ENCODE measurements at regions not wholly inside any gene's neighbourhood (a gene's known extent, or its start where the extent isn't known, plus 50 kb on each side); places are given as distances from the start of the nearest gene placed in this dataset.

- 94% methylated on average over 1 of the region's 1 CpG for WGBS (ENCODE audit: low lambda C conversion rate)
- in situ Hi-C loops (cut with HindIII; ENCODE audit: extremely low pct_ligation_motif_present, low pct_unique_long_range_greater_than_20kb), result no loop called here
- no peak for DNase-seq (ENCODE audit: low spot score)
- Histone ChIP-seq H3K9me3 (ENCODE audit: low read length) (peaks cover 82% of the 10 kb centered on the region), H3K36me3 (replicated peaks in 1 of 2; ENCODE audit: control insufficient read depth in 1 of 2, insufficient read depth in 2 of 2, low read length in 2 of 2) (no peaks in the 10 kb centered on the region), H4K20me1 (ENCODE audit: insufficient read depth, low read length) (no peaks in the 10 kb centered on the region), H3K27ac (ENCODE audit: extremely low read length, insufficient read depth, low read length) (no peak overlapping the region), H3K4me3 (replicated peaks in 1 of 3; ENCODE audit: insufficient read depth in 1 of 3, low read depth in 2 of 3, low read length in 3 of 3) (no peak overlapping the region), H3K27me3 (ENCODE audit: control insufficient read depth in 1 of 2, insufficient read depth in 2 of 2, low read length in 2 of 2) (no peaks in the 10 kb centered on the region), H3K79me2 (ENCODE audit: insufficient read depth, low read length) (no peaks in the 10 kb centered on the region), H3K9ac (ENCODE audit: insufficient read depth, low read depth, low read length) (no peak overlapping the region), H3K4me2 (ENCODE audit: low read depth, low read length) (no peak overlapping the region), H3K4me1 (ENCODE audit: insufficient read depth, low read length) (no peaks in the 10 kb centered on the region), H2AFZ (ENCODE audit: low read length) (no peak overlapping the region)
- ChIA-PET POLR2A (no interaction called here), CTCF (ENCODE audit: low intra/inter-chr PET ratio, low total read pairs) (no interaction called here)
- no TSS peak for BruUV-seq (replicated peaks)
- intact Hi-C loops (cut with micrococcal nuclease; ENCODE audit: unreplicated experiment), result no loop called here
- FAIRE-seq, result no peak
- no peak for ATAC-seq
- TF ChIP-seq ZBTB7B (CRISPR knock-in tag; IDR thresholded peaks at IDR 0.05) (no peak), ZBTB21 (CRISPR knock-in tag; IDR thresholded peaks at IDR 0.05) (no peak), DR1 (CRISPR knock-in tag; IDR thresholded peaks at IDR 0.05) (no peak), HNF1A (IDR thresholded peaks at IDR 0.05; ENCODE audit: low read depth) (no peak), HNF1A (CRISPR knock-in tag; IDR thresholded peaks at IDR 0.05; ENCODE audit: borderline replicate concordance) (no peak), ZNF552 (CRISPR knock-in tag; IDR thresholded peaks at IDR 0.05; ENCODE audit: borderline replicate concordance) (no peak), ZKSCAN8 (CRISPR knock-in tag; IDR thresholded peaks at IDR 0.05; ENCODE audit: borderline replicate concordance) (no peak), ZNF746 (CRISPR knock-in tag; IDR thresholded peaks at IDR 0.05) (no peak), ZFY (CRISPR knock-in tag; IDR thresholded peaks at IDR 0.05) (no peak), HDAC2 (CRISPR knock-in tag; IDR thresholded peaks at IDR 0.05) (no peak), MZF1 (CRISPR knock-in tag; IDR thresholded peaks at IDR 0.05; ENCODE audit: borderline replicate concordance) (no peak)
- TF ChIP-seq, protein P1, sequence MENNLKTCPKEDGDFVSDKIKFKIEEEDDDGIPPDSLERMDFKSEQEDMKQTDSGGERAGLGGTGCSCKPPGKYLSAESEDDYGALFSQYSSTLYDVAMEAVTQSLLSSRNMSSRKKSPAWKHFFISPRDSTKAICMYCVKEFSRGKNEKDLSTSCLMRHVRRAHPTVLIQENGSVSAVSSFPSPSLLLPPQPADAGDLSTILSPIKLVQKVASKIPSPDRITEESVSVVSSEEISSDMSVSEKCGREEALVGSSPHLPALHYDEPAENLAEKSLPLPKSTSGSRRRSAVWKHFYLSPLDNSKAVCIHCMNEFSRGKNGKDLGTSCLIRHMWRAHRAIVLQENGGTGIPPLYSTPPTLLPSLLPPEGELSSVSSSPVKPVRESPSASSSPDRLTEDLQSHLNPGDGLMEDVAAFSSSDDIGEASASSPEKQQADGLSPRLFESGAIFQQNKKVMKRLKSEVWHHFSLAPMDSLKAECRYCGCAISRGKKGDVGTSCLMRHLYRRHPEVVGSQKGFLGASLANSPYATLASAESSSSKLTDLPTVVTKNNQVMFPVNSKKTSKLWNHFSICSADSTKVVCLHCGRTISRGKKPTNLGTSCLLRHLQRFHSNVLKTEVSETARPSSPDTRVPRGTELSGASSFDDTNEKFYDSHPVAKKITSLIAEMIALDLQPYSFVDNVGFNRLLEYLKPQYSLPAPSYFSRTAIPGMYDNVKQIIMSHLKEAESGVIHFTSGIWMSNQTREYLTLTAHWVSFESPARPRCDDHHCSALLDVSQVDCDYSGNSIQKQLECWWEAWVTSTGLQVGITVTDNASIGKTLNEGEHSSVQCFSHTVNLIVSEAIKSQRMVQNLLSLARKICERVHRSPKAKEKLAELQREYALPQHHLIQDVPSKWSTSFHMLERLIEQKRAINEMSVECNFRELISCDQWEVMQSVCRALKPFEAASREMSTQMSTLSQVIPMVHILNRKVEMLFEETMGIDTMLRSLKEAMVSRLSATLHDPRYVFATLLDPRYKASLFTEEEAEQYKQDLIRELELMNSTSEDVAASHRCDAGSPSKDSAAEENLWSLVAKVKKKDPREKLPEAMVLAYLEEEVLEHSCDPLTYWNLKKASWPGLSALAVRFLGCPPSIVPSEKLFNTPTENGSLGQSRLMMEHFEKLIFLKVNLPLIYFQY (CRISPR knock-in tag; IDR thresholded peaks at IDR 0.05; ENCODE audit: borderline replicate concordance), result no peak
- TF ChIP-seq, protein P2, sequence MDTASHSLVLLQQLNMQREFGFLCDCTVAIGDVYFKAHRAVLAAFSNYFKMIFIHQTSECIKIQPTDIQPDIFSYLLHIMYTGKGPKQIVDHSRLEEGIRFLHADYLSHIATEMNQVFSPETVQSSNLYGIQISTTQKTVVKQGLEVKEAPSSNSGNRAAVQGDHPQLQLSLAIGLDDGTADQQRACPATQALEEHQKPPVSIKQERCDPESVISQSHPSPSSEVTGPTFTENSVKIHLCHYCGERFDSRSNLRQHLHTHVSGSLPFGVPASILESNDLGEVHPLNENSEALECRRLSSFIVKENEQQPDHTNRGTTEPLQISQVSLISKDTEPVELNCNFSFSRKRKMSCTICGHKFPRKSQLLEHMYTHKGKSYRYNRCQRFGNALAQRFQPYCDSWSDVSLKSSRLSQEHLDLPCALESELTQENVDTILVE (CRISPR knock-in tag; IDR thresholded peaks at IDR 0.05), result no peak
- TF ChIP-seq, protein P3, sequence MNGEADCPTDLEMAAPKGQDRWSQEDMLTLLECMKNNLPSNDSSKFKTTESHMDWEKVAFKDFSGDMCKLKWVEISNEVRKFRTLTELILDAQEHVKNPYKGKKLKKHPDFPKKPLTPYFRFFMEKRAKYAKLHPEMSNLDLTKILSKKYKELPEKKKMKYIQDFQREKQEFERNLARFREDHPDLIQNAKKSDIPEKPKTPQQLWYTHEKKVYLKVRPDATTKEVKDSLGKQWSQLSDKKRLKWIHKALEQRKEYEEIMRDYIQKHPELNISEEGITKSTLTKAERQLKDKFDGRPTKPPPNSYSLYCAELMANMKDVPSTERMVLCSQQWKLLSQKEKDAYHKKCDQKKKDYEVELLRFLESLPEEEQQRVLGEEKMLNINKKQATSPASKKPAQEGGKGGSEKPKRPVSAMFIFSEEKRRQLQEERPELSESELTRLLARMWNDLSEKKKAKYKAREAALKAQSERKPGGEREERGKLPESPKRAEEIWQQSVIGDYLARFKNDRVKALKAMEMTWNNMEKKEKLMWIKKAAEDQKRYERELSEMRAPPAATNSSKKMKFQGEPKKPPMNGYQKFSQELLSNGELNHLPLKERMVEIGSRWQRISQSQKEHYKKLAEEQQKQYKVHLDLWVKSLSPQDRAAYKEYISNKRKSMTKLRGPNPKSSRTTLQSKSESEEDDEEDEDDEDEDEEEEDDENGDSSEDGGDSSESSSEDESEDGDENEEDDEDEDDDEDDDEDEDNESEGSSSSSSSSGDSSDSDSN (CRISPR knock-in tag; IDR thresholded peaks at IDR 0.05), result no peak
Observed at GRCh38 chr2:125512313-125512712, 1143.6 kb upstream of the GYPC start.

Measured in HepG2 (cell line).